Esophagus muscularis mucosa (tissue), 4 donors: ENCODE measurements at regions not wholly inside any gene's neighbourhood (a gene's known extent, or its start where the extent isn't known, plus 50 kb on each side); places are given as distances from the start of the nearest gene placed in this dataset.

Source experiments
- DNase-seq: peaks from one replicate; pipeline ENCODE4 v3.0.0-alpha.2; 2017; ENCODE audit errors: extremely low spot score
- H3K27ac ChIP-seq, 4 donors: fragments of 200-600 bp; sonication (generic); replicated peaks in 1 of 4; 1 replicate in 3 of 4; 2 replicates in 1 of 4; pipeline ENCODE4 v1.5.1; 2016 to 2019; ENCODE audit warnings: mild to moderate bottlenecking in 1 of 4
- H3K27me3 ChIP-seq, 4 donors: fragments of 200-600 bp; sonication (generic); one replicate each; pipeline versions ENCODE4 v1.5.1 to v1.6.0; 2016 to 2019
- H3K36me3 ChIP-seq, 4 donors: fragments of 200-600 bp; sonication (generic); one replicate each; pipeline ENCODE4 v1.5.1; 2016 to 2019
- H3K4me1 ChIP-seq, 4 donors: fragments of 200-600 bp; sonication (generic); one replicate each; pipeline ENCODE4 v1.5.1; 2016 to 2019
- H3K4me3 ChIP-seq, 4 donors: fragments of 200-600 bp; sonication (generic); 1 replicate in 2 of 4; 2 replicates in 2 of 4; pipeline ENCODE4 v1.5.1; 2016 to 2019; ENCODE audit warnings: mild to moderate bottlenecking in 4 of 4, moderate library complexity in 1 of 4
- H3K9me3 ChIP-seq, 4 donors: fragments of 200-600 bp; sonication (generic); 1 replicate in 3 of 4; 2 replicates in 1 of 4; pipeline ENCODE4 v1.5.1; 2016 to 2019
- EP300 ChIP-seq: sonication (generic); formaldehyde crosslinking; IDR thresholded peaks from one replicate; pipeline ENCODE4 v1.6.1; 2017; ENCODE audit warnings: antibody characterized with exemption
- POLR2A ChIP-seq: fragments of 450-650 bp; IDR thresholded peaks from one replicate; pipeline ENCODE4 v1.6.1; 2017; ENCODE audit warnings: antibody characterized with exemption, moderate library complexity, mild to moderate bottlenecking, low read depth
- POLR2AphosphoS5 ChIP-seq, 2 donors: sonication (generic); formaldehyde crosslinking; IDR thresholded peaks; one replicate each; pipeline ENCODE4 v1.6.1; 2017; ENCODE audit warnings: antibody characterized with exemption in 2 of 2
- WGBS: methylation state at CpG from one replicate; pipeline ENCODE4 v1.1.5; 2018; 5-methylcytosine and 5-hydroxymethylcytosine counted together
- intact Hi-C: fragments of 100-400 bp; cut with DNase I; formaldehyde crosslinking; loops from one replicate; pipeline ENCODE4 v1.15.1; 2023
- TF ChIP-seq, protein P1 (sequence below), 3 experiments: fragments of 200-600 bp in 2 of 3; fragments of 450-650 bp in 1 of 3; sonication (generic) in 2 of 3; IDR thresholded peaks; one replicate each; pipeline ENCODE4 v1.5.1; 2017 to 2019; ENCODE audit warnings: antibody characterized with exemption in 3 of 3, mild to moderate bottlenecking in 2 of 3, moderate library complexity in 1 of 3

DNA sequence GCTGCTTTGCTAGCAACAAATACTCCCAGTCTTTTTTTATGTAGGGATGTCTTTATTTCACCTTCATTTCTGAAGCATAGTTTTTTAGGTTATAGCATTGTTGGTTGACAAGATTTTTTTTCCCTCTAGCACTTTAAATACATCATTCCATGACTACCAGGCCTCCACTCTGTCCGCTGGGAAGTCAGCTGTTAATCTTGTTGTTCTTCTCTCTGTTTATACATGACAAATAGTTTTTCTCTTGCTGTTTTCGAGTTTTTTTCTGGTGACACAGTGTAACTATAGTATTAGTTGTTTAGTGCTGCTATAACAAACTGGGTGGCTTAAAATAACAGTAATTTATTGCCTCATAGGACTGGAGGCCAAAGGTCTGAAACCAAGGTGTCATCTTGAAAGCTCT, 205.5 kb upstream of the CNTNAP4 start:
- DNase-seq, result no peak
- Histone ChIP-seq H3K36me3 (no peaks in the 10 kb centered on the region), H3K9me3 (peaks cover 0 to 4% (median 0%) of the 10 kb centered on the region in 4 donors), H3K27me3 (no peaks in the 10 kb centered on the region), H3K27ac (no peak overlapping the region), H3K4me3 (no peak overlapping the region), H3K4me1 (no peaks in the 10 kb centered on the region)
- TF ChIP-seq POLR2A, result no peak
- no peak for TF ChIP-seq EP300
- no peak for TF ChIP-seq POLR2AphosphoS5 (IDR thresholded peaks at IDR 0.05)
- TF ChIP-seq, protein P1, sequence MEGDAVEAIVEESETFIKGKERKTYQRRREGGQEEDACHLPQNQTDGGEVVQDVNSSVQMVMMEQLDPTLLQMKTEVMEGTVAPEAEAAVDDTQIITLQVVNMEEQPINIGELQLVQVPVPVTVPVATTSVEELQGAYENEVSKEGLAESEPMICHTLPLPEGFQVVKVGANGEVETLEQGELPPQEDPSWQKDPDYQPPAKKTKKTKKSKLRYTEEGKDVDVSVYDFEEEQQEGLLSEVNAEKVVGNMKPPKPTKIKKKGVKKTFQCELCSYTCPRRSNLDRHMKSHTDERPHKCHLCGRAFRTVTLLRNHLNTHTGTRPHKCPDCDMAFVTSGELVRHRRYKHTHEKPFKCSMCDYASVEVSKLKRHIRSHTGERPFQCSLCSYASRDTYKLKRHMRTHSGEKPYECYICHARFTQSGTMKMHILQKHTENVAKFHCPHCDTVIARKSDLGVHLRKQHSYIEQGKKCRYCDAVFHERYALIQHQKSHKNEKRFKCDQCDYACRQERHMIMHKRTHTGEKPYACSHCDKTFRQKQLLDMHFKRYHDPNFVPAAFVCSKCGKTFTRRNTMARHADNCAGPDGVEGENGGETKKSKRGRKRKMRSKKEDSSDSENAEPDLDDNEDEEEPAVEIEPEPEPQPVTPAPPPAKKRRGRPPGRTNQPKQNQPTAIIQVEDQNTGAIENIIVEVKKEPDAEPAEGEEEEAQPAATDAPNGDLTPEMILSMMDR (IDR thresholded peaks at IDR 0.05), result no peak
- 62% methylated on average over 2 of the region's 2 CpGs for WGBS
- intact Hi-C loops, result no loop called here

DNA sequence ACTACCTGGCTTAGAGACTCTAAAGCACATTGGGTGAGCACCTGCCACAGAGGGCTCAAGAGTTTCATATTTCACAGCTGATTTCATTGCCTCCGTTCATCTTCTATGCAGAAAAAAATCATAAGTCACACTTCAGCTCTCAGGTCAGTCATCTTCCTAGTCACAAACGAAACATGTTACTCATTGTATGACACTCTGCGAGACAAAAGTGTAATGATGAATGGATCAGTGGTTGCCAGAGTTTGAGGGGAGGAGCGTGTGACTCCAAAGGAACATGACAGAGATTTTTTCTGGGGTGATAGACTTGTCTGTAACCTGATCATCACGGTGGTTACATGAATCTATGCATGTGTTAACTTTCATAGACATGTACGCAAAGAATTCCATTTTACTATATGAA, 195.2 kb upstream of the CNTNAP4 start:
- H3K27ac ChIP-seq, result no peak overlapping the region
- no peaks in the 10 kb centered on the region for H3K9me3 ChIP-seq
- 42% methylated on average over 5 of the region's 6 CpGs for WGBS
- H3K4me3 ChIP-seq, result no peak overlapping the region
- no peaks in the 10 kb centered on the region for H3K27me3 ChIP-seq
- no peaks in the 10 kb centered on the region for H3K36me3 ChIP-seq
- intact Hi-C loops, result no loop called here
- no peaks in the 10 kb centered on the region for H3K4me1 ChIP-seq
- DNase-seq, result no peak
- no peak for TF ChIP-seq POLR2AphosphoS5 (IDR thresholded peaks at IDR 0.05)

DNA sequence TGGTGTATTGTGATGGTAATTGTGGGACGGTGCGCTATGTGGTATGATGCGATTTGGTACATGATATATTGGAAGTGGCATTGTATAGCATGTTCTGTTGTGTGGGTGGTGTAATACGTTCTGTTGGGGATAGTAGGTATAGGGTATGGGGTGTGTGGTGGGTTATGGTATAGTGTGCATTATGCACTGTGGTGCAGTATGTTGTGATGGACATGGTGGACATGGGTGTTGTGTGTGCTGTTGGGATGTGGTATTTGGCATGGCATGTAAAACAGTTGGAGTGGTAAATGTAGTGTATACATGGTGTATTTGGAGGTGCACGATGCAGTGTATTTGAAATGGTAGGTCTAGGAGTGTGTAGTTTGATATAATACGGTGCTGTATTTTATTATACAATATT, 170.6 kb upstream of the CNTNAP4 start:
- Histone ChIP-seq H3K4me1 (no peaks in the 10 kb centered on the region), H3K36me3 (no peaks in the 10 kb centered on the region), H3K27ac (no peak overlapping the region), H3K9me3 (peaks cover 0 to 17% (median 15%) of the 10 kb centered on the region in 4 donors), H3K4me3 (no peak overlapping the region), H3K27me3 (no peaks in the 10 kb centered on the region)
- 94% methylated on average over 6 of the region's 6 CpGs for WGBS
- intact Hi-C loops, result no loop called here
- no peak for DNase-seq
- TF ChIP-seq POLR2AphosphoS5 (IDR thresholded peaks at IDR 0.05) (no peak), POLR2A (no peak), EP300 (no peak)
- TF ChIP-seq, protein P1 (IDR thresholded peaks at IDR 0.05), result no peak

DNA sequence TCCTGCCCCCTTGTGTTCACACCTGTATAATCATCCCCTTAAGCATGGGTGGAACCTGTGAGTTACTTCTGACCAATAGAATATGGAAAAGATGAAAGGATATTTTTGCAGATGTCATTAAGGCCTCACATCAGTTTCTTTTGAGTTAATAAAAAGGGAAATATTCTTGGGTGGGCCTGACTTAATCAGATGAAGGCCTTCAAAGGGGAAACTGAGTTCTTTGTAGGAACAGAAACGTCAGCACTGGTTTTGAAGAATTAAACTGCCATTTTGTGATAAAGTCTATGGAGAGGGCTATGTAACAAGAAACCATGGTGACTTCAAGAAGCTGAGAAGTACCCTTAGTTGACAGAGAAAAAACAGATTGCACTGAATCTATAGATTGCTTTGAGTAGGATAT, 168.7 kb upstream of the CNTNAP4 start:
- Histone ChIP-seq H3K9me3 (peaks cover 0 to 10% (median 3%) of the 10 kb centered on the region in 4 donors), H3K27me3 (no peaks in the 10 kb centered on the region), H3K27ac (no peak overlapping the region), H3K4me1 (no peaks in the 10 kb centered on the region), H3K4me3 (no peak overlapping the region), H3K36me3 (no peaks in the 10 kb centered on the region)
- no peak for TF ChIP-seq EP300
- intact Hi-C loops, result no loop called here
- DNase-seq, result no peak
- WGBS, result 50% methylated on average over 1 of the region's 1 CpG

DNA sequence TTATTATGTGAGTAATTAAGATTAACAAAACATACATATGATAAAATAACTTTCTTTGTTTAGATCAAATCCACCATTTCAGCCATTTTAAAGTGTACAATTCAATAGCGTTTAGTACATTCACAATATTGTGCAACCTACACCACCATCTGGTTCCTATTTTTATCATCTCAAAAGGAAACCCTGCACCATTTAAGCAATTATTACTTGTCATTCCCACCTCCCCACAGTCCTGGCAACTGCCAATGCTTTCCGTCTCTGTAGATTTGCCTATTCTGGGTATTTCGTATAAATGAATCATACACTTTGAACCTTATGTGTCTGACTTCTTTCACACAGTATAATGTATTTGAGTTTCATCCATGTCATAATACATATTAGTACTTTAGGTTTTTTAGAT, 162.5 kb upstream of the CNTNAP4 start:
- Histone ChIP-seq H3K4me3 (no peak overlapping the region), H3K36me3 (no peaks in the 10 kb centered on the region), H3K27ac (no peak overlapping the region), H3K4me1 (no peaks in the 10 kb centered on the region), H3K9me3 (peaks cover 0 to 6% (median 0%) of the 10 kb centered on the region in 4 donors), H3K27me3 (no peaks in the 10 kb centered on the region)
- DNase-seq, result no peak
- WGBS, result 50% methylated on average over 3 of the region's 3 CpGs
- intact Hi-C loops, result no loop called here
- TF ChIP-seq POLR2A (no peak), POLR2AphosphoS5 (IDR thresholded peaks at IDR 0.05) (no peak), EP300 (no peak)
- TF ChIP-seq, protein P1 (IDR thresholded peaks at IDR 0.05), result no peak

DNA sequence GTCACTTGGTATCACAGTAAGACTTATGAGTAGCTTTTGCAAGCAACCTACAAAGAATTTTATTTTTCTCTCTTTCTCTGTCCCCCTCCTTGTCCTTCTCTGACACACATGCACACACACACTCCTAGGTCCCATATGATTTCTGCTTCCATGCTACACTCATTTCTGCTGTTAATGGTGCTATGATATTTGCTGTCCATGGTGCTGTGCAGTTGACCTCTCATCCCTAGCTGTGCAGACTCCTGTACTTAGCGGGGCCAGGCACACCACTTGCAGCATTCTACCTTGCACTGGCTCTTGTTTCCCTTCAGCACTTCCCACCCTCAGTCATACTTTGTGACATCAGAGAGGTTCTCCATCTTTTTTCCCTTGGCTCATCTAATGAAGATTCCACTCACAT, 158.9 kb upstream of the CNTNAP4 start:
- WGBS, result 88% methylated on average over 1 of the region's 1 CpG
- no peak for DNase-seq
- H3K9me3 ChIP-seq, result no peaks in the 10 kb centered on the region
- no peaks in the 10 kb centered on the region for H3K27me3 ChIP-seq
- no peak overlapping the region for H3K4me3 ChIP-seq
- TF ChIP-seq POLR2AphosphoS5 (IDR thresholded peaks at IDR 0.05) (no peak), EP300 (no peak), POLR2A (no peak)
- TF ChIP-seq, protein P1 (IDR thresholded peaks at IDR 0.05), result no peak
- H3K27ac ChIP-seq, result no peak overlapping the region
- H3K36me3 ChIP-seq, result no peaks in the 10 kb centered on the region
- intact Hi-C loops, result no loop called here
- H3K4me1 ChIP-seq, result peaks cover 0 to 15% (median 0%) of the 10 kb centered on the region in 4 donors
